T-helper 22 cell (primary cell): ENCODE measurements at regions not wholly inside any gene's neighbourhood (a gene's known extent, or its start where the extent isn't known, plus 50 kb on each side); places are given as distances from the start of the nearest gene placed in this dataset.

ENCODE experiments used
- DNase-seq: peaks from one replicate; pipeline ENCODE4 v3.0.0-alpha.2; 2020; ENCODE audit warnings: low read depth

DNA sequence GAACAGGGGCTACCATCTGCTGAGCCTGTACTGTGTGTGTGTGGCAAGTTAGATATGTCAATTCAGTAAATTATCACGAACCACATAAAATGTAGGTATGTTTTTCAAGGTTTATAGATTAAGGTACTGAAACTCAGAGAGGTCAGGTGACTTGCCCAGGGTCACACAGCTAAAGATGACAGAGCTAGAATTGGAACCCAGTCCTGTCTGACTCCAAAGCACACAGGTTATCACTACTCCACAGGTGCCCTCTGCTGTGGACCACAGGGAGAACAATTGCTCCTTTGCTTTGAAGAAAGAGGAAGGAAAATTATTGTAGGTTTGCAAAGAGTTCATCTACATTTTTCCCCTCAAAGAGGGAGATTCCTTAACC lies 229.7 kb upstream of the AGAP1 start:
- no peak for DNase-seq

DNA sequence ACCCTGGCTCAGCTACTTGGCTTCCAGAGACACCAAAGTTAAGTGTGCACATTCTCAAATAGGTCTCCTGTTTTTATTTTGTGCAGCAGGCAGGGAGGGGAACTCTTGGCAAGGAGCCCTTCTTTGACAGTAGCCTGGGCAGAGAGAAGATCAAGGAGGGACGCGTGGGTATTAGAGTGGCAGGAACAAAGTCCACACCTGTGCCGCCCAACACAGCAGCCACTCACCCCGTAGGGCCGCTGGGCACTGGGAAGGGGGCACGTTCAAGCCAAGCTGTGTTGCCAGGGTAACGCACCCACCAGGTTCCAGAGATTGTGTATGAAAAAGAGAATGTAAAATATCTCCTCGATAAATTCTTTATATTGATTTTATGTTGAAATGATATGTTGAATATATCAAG lies 229.3 kb upstream of the AGAP1 start:
- DNase-seq, result no peak

DNA sequence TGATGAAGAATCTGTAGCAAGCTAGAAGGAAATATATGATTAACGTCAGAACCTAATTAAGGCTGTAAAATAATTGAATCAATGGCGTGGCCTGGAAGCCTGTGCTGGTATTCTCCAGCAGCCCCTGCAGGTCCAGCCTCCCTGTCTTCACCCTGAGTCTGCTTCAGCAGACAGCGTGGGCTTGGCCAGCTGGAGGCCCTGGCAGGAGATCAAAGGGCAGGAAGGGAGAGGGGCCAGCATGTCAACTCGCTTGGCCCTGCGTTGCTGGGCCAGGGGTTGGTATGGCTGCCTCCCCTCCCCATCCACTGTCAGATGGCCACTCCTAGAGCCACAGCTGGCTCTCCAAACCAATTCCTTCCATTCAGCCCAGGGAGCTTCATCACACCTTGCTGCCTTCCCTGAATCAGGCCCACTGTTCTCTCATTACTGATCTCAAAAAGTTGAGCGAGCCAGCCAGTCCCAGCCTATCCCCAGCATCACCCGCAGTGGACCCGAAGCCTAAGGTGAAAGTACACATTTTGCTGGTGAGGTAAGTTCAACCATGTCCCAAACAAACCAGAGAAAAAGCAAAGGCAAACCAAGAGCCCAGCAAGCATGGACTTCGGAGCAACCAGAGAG lies 228.4 kb upstream of the AGAP1 start:
- no peak for DNase-seq

DNA sequence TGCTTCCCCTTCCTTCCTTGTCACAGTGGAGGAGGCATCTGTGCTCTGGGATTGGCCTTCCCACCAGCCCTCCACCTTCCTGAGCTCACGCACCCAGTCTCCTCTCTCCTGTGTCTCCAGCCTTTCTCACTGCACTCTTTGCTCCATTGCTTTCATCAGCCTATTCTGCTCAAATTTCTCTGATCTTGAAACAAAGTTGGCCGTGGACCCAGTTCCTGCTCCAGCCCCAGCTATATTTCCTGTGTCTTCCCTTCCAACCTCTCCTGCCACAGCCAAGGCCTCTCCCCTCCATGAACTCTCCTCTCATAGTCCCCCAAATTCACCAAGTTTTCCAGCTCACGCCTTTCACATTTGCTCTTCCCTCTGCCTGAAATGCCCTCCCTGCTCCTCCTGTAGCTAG lies 226.6 kb upstream of the AGAP1 start:
- DNase-seq, result no peak

DNA sequence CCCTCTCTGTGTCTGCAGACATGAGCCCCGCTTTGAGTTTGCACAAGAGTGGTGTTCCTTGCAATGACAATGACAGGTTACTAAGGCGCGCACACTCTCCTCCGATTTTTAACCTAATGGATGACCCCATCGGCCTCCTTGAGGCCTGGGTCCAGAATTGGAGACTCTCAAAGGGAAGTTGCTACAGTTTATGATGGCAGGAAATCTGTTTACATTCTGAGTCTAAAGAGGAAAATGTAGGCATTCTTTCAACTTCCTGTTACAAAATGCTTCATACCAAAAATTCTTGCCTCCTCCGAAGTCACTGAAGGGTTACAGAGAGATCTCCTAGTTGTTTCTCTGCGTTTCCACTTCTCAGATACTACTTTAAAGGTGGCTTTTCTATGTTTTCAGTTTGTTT lies 225.3 kb upstream of the AGAP1 start:
- no peak for DNase-seq

DNA sequence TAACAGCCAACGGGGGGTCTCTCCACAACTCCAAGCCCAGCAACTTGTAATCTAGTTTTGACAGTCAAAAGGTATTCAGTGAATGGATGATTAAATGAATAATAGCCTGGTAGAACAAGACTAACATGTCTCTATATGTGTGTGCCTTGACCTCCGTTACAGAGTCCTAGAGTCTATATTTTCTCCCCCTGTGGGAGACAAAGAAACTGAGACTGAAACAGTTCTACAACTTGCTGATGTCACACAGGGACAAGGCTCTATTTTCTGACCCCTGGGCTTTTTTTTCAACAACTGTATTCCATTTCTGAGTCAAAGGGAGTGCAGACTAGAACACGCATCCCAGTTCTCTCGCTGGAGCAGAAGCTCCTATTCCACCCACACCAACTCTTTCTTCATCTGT lies 223.6 kb upstream of the AGAP1 start:
- no peak for DNase-seq

DNA sequence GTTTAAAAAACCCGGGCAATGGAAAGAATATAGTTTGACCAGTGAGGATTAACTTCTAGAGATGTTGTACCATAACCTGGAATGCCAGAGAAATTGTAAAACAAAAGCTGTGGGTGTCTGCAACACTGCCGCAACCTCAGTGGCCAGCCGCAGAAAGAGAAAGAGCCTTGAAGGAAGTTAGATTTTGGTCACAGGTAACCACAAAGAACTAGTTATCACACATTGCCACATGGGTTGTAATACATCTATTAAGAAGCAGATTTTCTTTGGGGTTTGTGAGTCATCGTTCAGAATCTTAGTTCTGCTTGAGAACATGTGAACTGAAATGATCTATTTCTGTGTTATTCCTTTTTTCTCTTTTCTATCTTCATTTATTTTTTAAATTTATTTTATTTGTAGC lies 222.9 kb upstream of the AGAP1 start:
- no peak for DNase-seq

DNA sequence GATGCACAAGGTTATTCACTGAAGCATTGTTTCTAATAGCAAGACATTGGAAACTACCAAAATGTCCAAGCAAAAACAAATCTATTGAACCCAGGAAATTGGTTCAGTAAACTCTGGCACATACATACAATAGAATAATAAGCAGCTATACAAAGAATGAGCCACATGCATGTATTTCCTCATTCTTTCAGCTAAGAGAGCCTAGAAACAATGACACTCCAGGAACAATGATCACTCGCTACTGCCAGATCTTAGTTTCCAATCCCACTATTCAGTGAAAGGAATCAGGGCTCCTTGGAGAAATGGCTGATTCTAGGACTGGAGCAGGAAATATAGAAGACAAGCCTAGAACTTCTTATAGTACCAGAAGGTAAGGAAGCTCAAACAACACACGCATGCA lies 221.9 kb upstream of the AGAP1 start:
- no peak for DNase-seq

DNA sequence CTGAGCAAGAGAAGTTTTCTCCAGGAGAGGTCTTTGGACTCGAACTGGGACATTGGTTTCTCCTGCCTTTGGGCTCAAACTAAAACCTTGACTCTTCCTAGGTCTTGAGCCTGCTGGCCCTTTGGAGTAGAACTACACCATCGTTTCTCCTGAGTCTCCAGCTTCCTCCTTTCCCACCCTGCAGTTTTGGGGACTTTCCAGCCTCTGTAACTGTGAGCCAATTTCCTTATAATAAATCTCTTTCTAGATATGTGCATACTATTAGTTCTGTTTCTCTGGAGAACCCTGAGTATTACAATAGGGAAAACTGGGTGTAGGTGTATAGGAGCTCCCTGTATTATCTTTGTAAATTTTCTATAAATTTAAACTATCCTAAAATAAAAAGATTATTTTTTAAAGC lies 219.8 kb upstream of the AGAP1 start:
- DNase-seq, result no peak

DNA sequence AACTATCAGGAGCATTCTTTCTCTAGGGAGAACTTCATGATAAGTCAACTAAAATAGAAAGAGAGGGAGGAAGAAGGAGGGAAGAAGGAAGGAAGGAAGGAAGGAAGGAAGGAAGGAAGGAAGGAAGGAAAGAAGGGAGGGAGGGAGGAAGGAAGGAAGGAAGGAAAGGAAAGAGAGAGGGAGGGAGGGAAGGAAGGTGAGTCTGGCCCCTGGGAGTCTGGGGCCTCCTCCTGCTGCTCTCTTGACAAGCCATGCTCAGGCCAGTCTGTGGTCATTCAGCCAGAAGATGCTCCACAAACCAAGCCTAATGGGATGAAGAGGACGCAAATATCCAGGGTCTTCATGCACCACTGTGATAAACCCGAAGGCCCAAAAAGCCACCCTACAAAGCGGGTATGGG lies 216.4 kb upstream of the AGAP1 start:
- no peak for DNase-seq

DNA sequence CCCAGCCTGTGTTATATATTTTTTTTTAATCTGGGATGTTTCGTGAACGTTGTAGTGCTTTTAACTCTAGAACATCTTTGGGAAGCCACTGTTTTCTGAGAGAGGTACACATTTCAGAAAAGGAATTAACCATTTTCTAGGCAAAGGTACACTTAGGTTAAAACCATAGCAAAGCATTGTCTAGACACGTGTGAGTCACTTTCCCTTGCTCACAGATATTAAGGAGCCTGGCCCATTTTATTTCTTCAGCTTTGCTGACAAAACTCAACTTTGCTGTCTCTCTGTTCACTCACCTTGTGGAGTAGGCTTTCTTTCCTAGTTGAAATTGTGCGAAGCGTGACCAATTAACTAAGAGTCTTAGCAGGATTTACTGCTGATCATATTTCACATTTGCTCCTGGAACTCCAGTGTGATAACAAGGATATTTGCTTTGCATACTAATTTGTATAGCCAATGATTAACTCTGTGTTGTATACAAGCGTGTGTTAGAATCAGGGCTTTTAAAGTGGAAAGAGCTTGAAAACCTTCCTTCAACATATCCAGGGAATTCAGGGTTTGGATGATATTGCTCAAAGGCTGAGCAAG lies 215.0 kb upstream of the AGAP1 start:
- DNase-seq, result no peak

DNA sequence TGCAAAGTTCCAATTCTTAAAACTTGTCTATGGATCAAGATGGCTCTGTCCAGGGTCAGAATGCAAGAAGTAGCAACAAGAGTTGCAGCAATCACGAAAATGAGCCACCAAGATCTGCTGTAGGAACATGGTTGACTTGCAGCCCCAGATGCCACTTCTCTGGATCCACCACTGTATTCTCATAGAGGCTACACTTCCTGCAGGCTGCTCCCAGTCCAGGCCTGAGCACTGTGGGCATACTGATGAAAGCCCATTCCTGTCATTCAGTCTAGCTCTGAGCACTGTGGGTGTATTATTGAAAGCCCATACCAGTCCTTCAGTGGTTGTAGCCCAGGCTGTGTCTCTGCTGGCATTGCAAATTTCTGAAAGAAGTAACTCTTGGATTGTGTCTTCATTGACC lies 213.9 kb upstream of the AGAP1 start:
- DNase-seq, result no peak

DNA sequence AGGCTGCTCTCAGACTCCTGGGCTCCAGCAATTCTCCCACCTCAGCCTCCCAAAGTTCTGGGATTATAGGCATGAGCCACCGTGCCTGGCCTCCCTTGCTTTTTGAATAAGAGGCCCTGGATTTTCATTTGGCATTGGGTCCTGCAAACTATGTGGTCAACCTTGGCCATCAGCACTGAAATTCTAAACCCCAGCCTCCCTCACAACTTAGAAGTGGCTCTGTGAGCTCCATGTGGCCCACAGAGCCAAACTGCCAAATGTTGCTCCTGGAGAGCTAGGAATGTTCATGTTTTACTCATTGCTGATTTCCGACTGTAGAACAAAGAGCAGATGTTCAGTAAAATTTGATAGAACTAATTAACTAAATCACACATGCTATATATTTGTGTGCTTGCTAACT lies 210.6 kb upstream of the AGAP1 start:
- DNase-seq, result no peak

DNA sequence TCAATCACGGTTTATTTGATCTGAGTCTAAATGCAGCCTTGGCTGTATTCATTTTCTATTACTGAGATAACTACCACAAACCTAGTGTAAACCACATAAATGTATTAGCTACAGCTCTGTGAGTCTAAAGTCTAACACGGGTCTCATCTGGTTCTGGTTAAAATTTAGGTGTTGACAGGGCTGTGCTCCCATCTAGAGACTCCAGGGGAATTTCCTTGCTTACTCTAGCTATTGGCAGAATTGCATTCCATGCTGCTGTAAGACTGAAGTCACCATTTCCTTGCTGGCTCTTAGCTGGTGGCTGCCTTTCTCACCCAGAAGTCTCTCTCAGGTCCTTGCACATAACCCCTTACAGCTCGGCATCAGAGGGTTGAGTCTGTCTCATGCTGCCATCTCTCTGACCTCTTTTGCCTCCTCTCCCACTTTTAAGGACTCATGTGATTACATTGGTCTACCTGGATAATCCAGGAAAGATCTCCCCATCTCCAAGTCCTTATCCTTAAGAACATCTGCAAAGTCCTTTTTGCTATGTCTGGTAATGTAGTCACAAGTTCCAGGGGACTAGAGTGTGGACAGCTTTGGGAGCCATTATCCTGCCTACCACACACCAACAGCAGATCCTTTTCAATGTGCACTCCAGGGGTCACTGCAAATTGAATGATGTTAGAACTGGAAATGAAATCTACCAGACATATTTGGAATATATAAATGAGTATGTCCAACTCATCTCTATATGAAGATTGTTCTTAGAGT lies 207.0 kb upstream of the AGAP1 start:
- no peak for DNase-seq

DNA sequence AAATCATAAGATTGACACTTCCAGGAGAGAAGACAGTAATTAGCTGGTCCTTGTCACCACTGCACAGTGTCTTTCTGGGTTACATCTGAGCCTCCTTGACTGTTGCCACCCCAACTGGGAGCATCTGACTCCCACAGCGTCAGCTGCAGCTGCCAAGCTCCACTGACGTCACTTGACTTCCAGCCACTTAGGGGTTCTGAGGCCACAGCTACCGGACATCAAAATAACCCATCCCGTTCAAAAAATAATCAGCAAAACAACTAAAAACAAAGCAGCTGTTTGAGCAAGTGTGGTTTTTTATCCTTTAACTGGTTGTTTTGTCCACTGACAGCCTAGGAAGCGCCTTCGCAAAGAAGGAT lies 206.5 kb upstream of the AGAP1 start:
- DNase-seq, result no peak

DNA sequence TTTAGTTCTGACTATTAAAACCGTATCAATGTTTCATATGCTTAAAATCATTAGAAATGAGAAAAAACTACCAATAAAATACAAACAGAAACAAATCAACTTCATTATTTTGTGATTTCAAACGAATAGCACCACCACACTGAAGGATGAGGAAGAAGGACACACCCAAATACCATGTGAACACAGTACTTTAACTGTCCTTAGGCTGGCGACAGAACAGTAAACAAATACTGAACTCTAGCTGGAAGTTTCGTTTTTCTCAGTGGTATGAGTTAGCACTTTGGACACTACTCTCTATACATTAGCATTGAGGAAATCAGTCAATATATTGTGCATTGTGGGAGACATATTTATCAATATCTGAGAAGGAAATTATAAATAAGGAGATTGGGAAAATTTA lies 202.4 kb upstream of the AGAP1 start:
- DNase-seq, result no peak

DNA sequence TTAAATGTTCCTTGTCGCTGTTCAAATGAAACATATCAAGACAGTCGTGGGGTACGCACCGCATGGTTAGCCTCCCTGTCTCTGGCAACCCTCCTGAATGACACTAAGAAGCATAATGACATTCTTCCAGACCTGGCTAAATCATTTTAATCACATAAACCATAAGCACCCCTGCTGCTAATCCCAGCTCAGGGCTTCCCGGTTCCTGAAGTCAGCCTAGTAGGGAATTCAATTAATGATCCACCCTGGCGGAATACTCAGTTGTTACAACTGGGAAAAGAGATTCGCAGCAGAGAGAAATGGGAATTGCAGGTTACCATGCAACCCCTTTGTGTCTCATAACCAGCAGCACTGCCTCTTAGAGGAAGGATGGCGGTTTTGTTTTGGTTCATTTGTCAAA lies 200.8 kb upstream of the AGAP1 start:
- DNase-seq, result no peak

DNA sequence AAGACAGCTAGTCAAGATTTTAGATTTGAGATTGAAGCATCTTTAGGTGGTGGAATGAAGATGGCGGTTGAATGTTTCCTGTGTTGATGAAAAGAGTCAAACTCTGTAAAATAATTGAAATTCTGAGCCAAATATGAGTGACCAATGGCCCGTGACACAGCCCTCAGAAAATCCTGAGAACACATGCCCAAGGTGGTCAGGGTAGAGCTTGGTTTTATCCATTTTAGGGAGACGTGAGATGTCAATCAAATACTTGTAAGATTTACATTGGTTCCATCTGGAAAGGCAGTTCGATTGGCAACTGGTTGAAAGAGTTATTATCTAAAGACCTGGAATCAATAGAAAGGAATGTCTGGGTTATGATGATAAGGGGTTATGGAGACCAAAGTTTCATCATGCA lies 198.0 kb upstream of the AGAP1 start:
- no peak for DNase-seq

DNA sequence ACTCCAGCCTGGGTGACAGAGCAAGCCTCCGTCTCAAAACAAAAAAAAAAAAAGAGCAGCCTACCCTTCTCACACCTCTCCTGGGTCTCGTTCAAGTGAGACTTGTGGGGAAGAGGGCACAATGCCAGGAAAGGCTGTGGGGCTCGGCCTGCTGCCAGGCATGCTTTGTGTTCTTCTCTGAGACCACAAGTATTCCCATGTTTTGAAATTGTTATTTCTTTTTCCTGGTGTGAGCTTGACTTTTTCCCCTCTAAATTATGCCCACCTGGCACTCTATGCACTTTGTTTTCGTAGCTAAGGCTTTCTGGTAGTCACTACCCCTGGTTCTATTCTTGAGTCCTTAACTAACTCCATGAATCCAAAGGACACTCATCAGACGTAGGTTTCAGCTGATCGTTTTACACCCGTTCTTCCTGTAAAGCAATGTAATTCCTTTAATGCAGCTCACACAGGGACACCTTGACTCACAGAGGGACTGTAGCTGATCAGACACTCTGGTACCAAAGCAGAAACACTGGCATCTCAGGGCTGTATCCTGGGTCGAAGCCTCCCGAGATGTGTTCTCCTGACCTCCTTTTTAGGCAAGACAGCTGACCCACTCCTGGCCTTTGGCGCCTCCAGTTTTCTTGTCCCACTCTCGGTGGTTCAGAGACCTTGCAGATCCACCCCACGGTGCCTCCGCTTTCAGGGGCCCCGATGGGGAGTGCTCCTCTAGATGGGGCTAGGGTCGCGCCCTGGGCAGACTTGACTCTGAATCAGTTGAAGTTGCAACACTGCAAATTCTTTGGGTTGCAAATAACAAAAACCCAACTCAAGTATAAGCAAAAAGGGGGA lies 193.3 kb upstream of the AGAP1 start:
- DNase-seq, result no peak

DNA sequence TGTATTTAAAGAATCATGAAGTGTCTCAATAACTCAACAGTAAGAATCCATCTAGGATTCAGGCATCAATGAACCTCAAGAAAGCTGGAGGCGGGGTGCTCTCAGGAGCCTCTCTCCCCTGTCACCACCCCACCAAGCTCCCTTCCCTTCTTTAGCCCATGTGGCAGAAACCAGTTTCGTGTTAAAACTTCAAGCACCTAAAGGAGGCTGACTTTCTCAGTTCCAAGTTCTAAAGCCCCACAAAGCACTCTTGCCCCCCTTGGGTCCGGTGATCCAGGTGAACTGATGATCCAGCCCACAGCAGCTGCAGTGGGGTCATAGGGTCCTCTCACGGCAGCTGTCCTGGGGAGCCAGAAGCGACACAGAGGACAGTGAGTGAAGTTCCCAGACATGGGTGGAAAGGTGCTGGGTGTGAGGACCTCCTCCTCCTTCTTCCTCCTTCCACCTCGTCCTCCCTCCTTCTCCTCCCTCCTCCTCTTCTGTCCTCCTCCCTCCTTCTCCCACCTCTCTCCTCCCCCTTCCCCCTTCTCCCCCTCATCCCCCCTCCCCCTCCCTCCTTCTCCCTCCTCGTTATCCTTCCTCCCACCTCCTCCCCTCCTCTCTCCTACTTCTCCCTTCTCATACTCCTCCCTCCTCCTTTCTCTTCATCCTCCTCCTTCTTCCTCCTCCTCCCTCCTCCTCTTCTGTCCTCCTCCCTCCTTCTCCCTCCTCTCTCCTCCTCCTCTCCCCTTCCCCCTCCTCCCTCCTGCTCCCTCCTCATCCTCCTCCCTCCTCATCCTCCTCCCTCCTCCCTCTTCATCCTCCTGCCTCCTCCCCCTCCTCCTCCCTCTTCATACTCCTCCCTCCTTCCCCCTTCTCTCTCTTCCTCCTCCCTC lies 192.4 kb upstream of the AGAP1 start:
- DNase-seq, result no peak

DNA sequence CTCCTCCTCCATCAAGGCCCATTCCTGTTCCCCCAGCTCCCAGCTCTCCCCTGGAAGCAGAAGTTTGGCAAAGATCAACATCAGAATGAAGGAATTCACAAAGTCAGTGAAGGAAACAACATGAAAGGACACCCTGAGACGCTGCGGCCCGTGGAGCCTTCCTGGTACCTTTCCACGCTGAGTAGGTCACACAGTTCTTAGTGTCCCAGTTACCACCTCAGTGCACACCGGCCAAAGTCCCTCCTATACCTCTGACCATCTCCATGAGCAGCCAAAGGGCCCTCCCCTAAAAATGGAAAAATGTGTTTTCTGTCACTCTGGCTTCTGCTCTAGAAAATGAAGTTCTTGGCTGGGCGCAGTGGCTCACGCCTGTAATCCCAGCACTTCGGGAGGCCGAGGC lies 191.6 kb upstream of the AGAP1 start:
- no peak for DNase-seq
